HG03060 (cell line): ENCODE measurements at regions not wholly inside any gene's neighbourhood (a gene's known extent, or its start where the extent isn't known, plus 50 kb on each side); places are given as distances from the start of the nearest gene placed in this dataset.
"Not testable (repeated sequence)": the region's sequence is repeated elsewhere in the genome, so short reads cannot be mapped to it uniquely, and the experiment has no call there.

ENCODE experiments used
- ATAC-seq: cut with Tn5 transposase; IDR thresholded peaks from one replicate; pipeline ENCODE4 v1.9.1; 2021; ENCODE audit warnings: low read depth, moderate number of reproducible peaks; ENCODE audit not compliant: unreplicated experiment

DNA sequence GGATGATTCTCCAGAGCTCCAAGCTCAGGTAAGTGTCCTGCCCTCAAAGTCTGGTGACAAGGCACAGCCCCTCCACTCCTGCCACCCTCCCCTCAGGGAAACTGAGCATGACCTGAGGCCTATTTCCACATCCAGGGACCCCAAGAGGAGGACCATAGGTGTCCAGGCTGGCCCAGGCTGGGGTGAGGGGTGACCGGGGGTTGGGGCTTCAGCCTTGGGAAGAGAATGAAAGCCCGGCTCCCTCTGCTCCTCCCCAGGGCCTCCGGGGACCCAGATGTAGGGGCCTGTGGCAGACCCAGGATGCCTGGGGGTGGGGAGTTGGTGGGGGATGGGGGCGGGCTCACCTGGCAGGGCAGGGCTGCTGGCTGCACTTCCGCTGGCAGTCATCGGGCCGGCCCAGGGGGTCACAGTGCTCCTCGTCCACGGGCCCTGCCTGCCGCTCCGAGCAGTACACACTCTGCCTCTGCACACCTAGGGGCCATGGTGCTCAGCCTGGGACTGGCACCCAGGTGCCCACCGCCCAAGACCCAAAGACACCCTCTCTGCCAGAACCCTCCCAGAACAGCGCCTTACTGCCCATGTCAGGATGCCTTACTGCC, 116.5 kb upstream of the AKAP13 start:
- ATAC-seq: not testable (repeated sequence)

DNA sequence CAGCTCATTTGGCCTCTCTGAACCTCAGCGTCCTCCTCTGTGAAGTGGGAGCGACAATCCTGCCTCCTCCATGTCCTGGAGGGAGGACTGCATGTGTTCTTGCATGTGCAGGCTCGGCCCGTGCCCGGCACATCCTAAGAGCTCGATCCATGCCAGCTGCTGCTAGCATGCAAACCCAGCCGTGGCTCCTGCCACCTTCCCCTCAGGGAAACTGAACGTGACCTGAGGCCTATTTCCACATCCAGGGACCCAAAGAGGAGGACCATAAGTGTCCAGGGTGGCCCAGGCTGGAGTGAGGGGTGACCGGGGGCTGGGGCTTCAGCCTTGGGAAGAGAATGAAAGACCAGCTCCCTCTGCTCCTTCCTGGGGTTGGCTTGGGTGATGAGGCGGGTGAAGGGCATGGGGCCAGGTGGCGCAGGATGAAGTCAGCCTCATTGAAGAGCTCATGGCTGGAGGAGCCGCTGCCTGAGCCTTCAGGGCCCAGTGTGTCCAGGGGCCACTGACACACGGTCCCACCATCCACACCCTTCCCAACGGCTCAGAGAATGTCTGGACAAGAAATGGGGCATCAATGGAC, 115.7 kb upstream of the AKAP13 start:
- not testable (repeated sequence) for ATAC-seq

DNA sequence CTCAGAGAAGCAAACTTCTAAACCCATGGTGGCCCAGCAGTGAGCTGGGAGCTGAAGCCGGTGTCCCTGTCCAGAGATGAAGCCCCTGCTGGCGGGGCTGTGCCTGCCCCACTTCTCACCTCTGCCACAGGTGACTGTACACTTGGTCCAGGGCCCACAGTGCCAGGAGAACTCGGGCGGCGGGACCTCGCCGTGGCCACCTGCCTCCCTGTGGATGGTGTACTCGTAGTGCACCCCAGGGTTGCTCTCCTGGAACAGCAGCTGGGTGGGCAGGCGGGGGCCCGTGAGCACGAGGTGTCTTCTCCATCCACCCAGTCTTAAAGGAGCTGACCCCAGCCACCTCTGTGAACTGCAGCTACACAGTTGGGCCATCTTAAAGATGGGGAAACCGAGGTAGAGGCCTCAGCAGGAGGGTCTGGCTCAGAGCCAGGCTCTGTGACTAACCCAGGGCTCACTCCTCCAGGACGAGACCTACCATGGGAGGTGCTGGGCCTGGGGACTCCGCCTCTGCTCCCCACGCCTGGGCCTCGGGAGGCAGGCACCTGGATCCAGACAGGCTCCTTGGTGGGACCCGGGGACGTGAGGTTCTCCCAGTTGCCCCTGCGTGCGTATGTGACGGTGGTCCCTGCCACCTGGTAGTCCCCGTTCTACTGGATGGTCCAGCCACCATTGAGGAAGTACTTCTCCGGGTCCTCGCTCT, 113.1 kb upstream of the AKAP13 start:
- not testable (repeated sequence) for ATAC-seq

DNA sequence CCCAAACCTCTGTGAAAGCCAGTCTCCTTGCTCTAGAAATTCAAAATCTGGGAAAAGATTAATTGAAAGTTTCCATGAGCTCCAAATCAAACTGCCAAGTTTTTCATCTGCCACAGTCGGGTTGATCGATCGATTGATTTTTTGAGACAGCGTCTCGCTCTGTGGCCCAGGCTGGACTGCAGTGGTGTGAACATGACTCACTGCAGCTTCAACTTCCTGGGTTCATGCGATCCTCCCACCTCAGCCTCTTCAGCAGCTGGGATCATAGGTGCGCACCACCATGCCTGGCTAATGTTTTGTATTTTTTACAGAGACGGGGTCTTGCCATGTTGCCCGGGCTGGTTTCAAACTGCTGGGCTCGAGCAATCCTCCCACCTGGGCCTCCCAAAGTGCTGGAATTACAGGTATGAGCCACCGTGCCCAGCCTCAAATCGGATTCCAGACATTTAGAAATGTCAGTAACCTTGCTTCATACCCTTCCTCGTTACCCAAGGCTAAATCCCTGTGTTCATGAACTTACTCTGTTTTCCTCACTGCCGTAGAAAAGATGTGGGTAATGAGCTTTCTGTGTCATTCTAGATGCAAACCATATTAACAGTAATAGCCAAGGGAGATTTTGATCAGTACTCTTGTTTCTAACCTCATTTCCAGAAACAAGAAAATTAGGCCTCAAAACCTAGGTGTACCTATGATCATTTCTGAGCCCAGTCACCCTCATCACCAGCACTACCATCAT, 105.9 kb upstream of the AKAP13 start:
- ATAC-seq: no peak

DNA sequence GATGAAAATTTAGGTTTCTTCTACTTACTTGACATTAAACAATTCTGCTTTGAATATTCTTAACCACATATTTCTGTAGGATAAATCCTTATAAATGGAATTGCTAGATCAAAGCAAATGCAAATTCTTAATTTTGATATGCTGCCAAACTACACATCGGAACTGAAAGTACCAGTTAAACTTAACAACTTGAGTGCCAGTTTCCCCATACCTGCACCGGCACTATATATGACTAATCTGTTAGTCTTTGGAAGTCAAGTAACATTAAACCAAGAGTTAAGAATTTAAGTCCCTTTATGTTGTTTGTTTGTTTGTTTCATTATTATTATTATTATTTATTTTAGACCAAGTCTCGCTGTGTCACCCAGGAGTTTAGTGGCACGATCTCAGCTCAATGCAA, 103.9 kb upstream of the AKAP13 start:
- ATAC-seq: no peak

DNA sequence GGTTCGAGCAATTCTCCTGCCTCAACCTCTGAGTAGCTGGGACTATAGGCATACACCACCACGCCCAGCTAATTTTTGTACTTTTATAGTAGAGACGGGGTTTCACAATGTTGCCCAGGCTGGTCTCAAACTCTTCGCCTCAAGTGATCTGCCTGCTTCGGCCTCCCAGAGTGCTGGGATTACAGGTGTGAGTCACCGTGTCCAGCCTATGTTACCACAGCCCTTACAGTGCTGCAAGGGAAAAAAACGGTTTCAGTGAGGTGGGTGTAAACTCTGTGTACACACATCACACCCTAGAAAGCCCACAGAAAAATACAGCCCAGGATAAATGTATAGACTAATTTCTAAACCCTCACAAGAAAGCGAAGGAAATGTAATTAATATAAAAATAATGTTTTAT, 103.5 kb upstream of the AKAP13 start:
- no peak for ATAC-seq

DNA sequence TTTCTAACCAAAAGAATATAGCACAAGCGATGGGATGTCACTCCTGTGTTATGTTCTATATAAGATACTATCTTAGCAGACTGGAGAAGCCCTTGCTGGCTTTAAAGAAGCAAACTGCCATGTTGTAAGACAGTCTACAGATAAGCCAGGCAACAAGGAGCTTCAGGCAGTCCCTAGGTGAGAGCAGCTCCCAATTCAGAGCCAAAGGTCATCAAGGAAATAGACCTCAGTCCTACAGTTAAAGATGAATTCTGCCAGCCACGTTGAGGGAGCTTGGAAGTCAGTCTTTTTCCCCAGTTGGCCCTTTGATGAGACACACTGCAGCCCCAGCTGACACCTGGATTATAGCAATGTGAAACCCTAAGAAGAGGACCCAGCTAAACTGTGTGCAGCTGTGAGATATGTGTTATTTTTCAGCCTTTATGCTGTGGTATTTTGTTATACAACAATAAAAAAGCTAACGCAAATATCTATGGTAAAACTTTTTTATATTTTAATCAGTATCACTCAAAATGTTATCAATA, 102.5 kb upstream of the AKAP13 start:
- ATAC-seq: no peak

DNA sequence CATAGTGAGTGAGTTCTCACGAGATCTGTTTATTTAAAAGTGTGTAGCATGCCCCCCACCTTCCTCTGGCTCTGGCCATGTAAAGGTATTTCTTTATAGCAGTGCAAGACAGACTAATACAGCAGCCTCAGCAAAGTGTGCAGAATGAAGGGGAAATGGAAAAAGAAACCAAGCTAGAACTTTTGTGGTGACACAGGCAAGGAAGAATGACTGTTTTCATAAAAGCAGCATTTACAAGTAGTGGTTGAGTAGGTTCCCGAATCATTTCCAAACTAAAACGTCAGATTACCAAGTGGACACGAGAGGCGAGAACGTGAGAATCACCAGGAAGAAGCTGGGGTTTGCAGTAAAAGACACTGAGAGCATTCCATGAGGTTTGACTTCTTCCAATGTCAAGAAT, 100.2 kb upstream of the AKAP13 start:
- ATAC-seq: no peak

DNA sequence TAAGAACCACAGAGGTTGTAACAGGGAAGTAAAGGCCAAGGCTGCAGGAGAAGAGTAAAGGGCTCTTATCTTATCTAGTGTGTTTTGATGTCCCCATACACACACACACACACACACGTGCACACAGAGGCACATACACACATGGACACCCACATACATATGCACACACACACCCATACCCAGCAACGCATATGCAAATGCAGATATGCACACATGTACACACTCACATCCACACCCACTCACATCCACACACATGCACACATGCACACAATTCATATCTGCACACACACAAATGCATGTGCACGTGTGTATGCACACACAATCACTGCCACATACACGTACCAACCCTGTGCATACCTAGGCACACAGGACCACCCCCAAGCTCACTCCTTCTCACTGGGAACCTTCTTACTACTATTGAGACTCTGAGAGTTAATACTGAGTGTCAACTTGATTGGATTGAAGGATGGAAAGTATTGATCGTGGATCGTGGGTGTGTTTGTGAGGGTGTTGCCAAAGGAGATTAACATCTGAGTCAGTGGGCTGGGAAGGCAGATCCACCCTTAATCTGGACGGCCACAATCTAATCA, 99.0 kb upstream of the AKAP13 start:
- ATAC-seq: no peak

DNA sequence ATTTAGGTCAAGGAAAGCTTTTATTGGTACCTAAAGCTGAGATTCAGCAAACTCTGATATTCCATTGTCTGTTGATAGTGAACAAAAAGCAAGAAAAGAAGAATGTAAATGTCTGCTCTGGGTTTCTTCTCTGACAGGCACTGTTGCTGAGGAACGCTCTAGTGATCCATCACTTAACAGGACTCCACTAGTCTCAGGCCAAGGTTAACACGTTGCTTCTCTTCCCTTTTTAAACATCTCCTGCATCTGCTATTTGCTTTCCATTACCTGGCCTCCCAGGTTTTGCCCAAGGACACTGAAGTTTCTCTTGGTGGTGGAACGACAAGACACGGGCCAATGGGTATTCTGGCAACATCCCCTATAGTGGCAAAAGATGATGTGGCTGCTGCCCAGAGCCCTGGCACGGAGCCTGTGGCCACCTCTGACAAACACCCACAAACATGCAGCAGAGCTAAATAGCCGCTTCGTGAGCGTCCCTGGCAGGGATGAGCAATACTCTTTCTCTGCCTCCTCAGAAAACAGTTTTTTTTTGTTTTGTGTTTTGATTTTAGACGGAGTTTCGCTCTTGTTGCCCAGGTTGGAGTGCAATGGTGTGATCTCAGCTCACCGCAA, 97.8 kb upstream of the AKAP13 start:
- no peak for ATAC-seq

DNA sequence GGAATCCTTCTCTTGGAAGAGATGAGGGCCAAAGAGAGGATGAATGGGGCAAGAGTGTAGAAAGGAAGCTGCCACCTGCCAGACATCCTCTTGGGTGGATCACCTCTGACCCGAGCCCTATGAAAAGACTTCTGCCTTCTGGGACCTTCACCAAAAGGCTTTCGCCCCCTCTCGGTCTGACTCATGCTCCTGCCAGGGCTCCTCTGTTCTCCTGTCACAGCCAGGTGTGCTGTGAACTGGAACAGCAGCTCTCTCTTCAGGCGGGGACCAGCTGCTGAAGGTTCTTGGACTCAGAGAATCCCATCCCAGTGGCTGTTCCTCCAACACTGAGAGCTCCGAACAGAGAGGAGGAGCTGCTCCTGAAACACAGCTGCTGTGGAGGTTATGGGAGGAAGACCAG, 96.6 kb upstream of the AKAP13 start:
- ATAC-seq: peak; percentile 53

DNA sequence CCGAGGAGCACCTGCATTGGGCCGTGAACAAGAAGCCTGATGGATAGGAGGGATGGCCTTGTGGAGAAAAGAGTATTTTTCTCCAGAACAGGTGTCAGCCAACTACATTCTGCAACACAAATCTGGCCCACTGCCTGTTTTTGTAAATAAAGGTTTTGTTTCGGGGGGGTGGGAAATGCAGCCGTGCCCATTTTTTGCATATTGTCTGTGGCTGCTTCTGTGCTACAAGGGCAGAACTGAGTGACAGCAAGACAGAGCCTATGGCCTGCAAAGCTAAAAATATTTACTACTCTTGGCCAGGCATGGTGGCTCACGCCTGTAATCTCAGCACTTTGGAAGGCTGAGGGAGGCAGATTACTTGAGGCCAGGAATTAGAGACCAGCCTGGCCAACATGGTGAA, 95.9 kb upstream of the AKAP13 start:
- ATAC-seq: peak; percentile 81

DNA sequence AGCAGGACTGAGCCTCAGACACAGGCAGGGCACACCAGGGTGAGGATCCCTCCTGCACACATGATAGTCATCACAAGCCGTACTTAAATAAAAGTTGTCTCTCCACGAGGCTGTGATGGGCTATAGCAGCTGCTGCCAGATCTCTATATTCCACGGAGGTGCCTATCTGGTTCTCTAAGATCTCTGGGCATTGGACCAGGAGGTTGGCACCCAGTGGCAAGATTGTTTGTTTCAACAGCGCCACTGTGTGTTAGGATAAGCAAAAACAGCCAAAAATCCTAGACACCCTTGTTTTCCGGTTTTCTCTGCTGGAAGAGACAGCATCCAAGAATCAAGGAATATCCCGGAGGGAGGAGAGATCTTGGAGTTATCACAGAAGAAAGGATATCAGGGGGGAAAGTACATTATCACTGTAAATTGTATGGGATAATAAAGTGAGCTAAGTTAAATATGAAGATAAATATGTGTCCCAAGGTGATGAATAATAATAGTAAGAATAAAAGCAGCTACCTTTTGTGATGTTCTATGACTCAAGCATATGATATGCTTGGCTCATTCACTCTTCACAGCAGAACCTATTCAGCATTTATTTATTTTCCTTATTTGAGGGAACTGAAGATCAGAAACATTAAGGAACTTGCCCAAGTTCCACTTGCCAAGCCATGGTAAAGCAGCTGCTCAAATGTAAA, 90.6 kb upstream of the AKAP13 start:
- ATAC-seq: no peak

DNA sequence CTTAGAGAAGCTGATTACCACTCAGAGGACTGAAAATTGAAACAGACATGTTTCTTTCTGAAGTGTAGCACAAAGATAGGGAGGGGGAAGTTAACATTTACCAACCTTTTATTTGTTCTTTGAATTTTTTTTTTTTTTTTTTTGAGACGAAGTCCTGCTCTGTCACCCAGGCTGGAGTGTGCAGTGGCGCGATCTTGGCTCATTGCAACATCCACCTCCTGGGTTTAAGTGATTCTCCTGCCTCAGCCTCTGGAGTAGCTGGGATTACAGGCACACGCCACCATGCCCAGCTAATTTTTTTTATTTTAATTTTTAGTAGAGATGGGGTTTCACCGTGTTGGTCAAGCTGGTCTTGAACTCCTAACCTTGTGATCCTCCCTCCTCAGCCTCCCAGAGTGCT, 87.8 kb upstream of the AKAP13 start:
- not testable (repeated sequence) for ATAC-seq

DNA sequence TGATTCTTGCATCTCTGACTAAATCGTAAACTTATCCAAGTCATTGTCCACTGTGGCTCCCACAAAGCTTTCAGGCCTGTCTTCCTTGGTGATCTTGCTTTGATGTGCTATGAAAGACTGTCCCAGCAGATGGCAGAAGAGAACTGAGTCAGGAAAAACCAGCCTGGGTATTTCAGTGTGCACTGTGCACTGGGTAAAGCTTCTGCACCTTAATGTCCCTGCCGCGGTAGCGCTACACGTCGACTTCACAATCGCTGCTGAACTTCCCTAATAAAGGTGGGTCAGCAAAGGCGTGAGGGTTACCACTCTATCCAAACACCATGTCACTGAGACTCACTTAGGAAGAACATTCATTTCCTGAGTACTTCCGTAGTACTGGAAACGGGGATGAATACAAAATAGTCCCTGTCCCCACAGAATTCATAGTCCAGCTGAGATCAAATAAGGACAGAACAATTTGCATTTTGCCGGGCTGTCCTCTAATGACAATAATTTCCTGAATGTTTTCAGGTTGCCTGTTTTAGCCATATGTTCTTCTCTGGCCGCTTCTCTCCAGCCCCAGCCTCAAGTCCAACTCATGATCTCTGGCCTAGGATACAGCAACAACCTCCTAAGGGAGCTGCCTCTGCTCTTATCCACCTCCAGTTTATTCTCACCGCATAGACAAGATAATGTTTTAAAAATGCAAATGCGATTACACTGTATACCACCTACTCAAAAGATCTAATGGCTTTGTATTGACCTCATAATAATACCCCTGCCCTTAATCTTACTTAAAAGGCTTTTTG, 83.6 kb upstream of the AKAP13 start:
- ATAC-seq: peak; percentile 68

DNA sequence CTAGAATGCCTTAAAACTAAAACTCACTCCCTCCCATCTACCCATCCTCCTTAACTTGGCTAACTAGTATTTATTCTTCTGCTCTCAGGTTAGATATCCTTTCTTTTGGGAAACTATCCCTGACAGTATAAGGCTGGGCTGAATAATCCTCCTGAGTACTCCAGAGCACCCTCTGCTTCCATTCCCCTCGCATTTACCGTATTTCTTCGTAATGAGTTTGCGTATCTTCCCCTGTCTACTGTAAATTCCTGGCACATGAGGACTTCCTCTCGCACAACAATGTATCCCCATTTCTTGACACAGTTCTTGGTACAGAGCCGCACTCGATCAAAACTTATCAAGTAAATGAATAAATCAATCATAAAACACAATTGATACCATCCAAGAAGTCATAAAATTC, 82.9 kb upstream of the AKAP13 start:
- no peak for ATAC-seq

DNA sequence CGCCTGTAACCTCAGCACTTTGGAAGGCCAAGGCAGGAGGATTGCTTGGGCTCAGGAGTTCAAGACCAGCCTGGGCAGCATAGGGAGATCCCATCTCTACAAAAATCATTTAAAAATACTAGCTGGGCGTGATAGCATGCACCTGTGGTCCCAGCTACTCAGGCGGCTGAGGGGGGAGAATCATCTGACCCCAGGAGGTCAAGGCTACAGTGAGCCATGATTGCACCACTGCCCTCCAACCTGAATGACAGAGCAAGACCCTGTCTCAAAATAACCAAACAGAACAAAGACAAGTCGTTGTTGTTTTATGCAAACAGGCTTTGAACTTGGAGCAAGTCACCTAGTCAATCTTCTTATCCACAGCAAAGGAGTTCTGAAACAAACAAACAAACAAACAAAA, 82.0 kb upstream of the AKAP13 start:
- no peak for ATAC-seq

DNA sequence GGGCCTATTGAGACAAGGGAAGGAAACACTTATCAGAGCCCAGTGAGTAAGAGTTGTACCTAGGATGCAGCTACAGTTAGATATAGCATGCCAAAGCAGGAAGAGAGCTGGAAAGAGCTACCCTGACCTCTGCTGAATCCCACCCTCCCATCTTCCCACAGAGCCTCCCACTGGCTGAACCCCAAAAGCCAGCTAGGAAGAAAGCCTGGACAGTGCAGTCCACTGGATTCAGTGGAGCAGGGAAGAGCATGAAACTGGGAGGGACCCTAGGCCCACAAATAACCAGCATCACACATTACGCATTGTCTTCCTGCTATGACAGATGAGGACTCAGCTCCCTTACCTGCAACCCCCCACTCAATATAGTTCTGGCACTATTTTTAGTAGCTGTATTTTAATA, 81.5 kb upstream of the AKAP13 start:
- ATAC-seq: no peak

DNA sequence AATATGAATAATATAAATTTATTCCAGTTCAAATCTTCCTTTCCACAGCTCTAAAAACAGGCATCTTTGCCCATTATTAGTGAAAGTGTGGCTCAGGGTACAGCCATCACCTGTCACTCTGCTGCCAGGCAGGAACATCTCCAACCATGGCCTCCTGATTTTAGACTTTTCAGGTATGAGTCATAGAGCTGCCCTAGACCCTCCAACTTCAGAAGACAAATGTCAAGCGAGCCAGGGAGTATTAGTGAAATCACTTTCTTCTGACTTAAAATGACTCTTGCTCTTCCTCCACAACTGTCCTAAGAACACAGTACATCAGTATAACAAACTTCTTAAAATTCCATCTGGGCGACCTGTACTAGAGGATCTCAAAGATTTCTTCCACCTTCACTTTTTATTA, 78.1 kb upstream of the AKAP13 start:
- ATAC-seq: no peak
